HG03521 (cell line): ENCODE measurements at regions not wholly inside any gene's neighbourhood (a gene's known extent, or its start where the extent isn't known, plus 50 kb on each side); places are given as distances from the start of the nearest gene placed in this dataset.

Experiments
- ATAC-seq: cut with Tn5 transposase; IDR thresholded peaks from one replicate; pipeline ENCODE4 v1.9.1; 2021; ENCODE audit warnings: mild to moderate bottlenecking, moderate library complexity; ENCODE audit not compliant: unreplicated experiment

DNA sequence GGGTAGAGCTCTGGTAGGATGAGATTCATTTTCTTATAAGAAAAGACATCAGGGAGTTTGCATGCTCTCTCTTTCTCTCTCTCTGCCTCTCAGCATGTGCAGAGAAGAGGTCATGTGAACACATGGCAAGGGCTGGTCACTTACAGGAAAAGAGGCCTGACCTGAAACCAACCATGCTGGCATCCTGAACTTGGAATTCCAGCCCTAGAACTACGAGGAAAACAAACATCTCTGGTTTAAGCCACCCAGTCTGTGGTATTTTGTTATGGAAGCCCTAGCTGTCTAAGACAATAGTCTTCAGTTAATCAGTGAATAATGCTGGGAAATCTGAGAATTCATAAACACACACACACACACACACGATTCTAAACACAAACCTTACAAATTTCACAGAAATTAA, 1104.2 kb upstream of the LRRN3 start:
- ATAC-seq, result no peak

GRCh38 chr7:109996411-109996810, 1094.5 kb upstream of the LRRN3 start:
- ATAC-seq, result no peak

GRCh38 chr7:109996927-109997326, 1094.0 kb upstream of the LRRN3 start:
- ATAC-seq, result no peak

- ATAC-seq, result no peak
Observed at GRCh38 chr7:109997837-109998236, 1093.1 kb upstream of the LRRN3 start.

GRCh38 chr7:110001254-110001938, 1089.5 kb upstream of the LRRN3 start:
- ATAC-seq, result no peak

- no peak for ATAC-seq
Observed at GRCh38 chr7:110003827-110004226, 1087.1 kb upstream of the LRRN3 start.

- ATAC-seq, result no peak
Observed at GRCh38 chr7:110007320-110008063, 1083.4 kb upstream of the LRRN3 start.

- no peak for ATAC-seq
Observed at GRCh38 chr7:110010359-110010758, 1080.6 kb upstream of the LRRN3 start.

DNA sequence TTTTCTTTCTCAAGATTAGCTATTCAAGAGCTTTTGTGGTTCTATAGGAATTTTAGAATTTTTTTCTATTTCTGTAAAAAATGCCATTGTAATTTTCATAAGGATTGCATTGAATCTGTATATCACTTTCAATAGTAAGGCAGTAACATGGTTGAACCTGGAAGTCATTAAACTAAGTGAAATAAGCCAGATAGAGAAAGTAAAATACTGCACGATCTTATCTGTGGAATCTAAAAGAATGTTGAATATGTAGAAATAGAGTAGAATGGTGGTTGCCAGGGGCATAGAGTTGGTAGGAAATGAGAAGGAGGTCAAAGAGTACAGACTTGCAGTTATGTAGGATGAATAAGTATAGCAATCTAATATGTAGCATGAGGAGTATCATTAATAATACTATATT, 1073.5 kb upstream of the LRRN3 start:
- ATAC-seq, result no peak

- ATAC-seq, result no peak
Observed at GRCh38 chr7:110027385-110027784, 1063.5 kb upstream of the LRRN3 start.

GRCh38 chr7:110043519-110043918, 1047.4 kb upstream of the LRRN3 start:
- no peak for ATAC-seq

DNA sequence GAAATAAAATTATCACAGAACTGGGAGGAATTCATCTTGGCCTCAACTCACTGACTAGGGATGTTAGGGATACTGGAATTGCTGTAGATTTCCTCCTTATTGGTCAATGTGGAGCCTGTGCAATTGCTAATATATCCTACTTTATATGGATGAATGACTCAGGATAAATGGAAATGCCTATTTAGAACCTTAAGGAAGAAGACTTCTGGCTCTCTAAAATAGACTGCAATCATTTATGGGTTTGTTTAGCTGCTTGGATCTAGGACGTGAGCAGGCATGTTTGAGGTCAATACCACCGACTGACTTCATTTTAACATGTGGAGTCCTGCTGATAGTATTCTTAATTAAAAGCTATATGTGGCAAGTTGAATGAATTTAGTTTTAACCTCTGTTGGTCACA, 1040.1 kb upstream of the LRRN3 start:
- no peak for ATAC-seq

DNA sequence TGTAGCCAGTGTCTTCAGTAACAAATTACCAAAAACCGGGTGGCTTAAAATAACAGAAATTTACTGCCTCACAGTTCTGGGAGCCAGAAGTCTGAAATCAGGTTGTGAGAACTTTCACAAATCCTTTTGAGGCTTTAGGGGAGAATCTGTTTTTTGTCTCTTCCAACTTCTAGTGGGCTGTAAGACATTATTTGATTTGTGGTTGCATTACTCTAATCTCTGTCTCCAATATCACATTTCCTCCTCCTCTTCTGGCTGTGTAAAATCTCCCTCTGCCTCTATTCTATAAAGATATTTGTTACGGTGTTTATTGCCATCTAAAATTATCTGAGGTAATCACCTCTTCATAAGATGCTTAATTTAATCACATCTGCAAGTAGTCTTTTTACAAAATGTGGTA, 1039.6 kb upstream of the LRRN3 start:
- no peak for ATAC-seq

- no peak for ATAC-seq
Observed at GRCh38 chr7:110056331-110056730, 1034.6 kb upstream of the LRRN3 start.

DNA sequence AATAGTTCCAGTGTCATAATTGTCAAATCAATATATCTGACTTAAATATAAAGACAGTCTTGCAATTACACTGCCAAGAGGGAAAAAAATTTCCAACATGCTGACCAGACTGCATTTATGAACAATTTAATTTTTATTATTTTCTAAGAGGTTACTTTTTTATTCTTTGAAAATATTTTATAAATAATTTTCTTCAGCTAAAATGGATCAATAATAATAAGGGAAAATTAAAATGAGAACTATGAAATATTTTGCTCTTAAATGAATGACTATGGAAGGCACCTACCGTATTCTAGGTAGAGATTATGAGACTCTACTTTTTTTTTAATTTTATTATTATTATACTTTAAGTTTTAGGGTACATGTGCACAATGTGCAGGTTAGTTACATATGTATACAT, 1032.5 kb upstream of the LRRN3 start:
- no peak for ATAC-seq

DNA sequence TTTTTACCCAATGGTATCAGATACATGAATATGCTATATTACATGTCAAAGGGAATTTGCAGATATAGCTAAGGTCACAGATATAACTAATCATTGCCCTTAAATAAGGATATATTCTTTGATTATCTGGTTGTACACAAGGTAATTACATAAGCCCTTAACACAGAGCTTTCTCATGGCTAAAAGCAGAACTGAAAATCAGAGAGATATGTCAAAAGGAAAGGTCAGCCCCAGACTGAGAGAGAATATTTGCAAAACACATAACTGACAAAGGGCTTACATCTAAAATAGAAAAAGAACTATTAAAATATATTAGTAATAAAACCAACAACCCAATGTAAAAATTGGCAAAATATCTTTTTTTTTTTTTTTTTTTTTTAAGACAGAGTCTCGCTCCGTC, 1029.5 kb upstream of the LRRN3 start:
- ATAC-seq, result no peak

DNA sequence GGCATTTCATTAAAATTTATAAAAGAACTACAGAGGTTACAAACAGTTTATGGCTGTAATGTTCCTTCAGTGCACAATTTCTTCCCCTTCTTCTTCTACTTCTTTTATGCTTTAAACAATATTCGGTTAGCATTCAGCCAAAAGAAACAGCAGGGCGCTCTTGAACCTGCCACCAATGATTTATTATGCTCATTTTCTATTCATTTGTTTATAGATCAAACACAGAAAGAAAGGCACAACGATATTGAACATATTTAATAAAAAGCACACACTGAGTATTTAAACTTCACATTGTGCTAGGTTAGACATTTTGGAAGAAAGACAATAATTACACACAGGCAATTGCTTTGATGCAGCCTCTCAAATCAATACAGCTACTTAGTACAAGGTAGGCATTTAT, 1025.8 kb upstream of the LRRN3 start:
- no peak for ATAC-seq

- ATAC-seq, result no peak
Observed at GRCh38 chr7:110066843-110067242, 1024.1 kb upstream of the LRRN3 start.

- ATAC-seq, result no peak
Observed at GRCh38 chr7:110071192-110071591, 1019.7 kb upstream of the LRRN3 start.

DNA sequence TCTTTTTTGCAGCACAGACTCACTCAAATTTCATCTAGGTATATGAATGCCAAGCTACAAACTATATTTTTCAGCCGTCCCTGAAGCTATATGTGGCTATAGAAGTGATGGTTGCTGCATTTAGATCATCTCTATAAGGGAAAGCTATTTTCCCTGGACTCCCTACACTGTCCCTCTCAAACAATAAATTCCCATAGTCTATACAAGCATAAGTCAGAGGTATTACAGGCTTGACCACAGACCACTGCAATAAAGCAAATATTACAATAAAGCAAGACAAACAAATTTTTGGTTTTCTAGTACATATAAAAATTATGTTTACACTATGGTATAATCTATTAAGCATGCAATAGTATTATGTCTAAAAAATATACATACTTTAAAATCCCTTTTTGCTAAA, 1015.5 kb upstream of the LRRN3 start:
- ATAC-seq, result no peak

GRCh38 chr7:110076194-110076593, 1014.7 kb upstream of the LRRN3 start:
- no peak for ATAC-seq

DNA sequence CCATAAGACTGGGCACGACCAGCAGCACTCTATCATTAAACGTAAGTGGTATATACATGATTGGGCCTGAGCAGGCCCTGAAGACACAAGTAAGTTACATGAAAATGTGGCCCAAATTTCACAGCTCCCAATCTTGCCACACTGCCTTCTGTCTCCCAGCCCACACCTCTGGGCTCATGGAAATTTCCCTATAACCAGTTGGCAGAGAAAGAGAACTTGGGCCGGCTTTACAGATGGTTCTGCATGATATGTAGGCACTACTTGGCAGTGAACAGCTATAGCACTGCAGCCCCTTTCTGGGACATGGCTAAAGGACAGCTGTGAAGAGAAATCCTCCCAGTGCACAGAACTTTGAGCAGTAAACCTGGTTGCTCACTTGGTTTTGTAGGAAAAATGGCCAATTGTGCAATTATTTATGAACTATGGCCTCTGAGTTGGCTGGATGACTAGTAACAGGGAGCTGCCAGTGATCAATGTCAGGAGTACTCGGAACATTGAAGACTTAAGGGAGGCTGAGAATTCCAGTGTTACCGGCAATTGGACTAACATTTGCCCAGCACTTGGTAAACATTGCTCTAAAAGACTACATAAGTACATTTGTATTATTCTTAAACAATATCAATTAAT, 1006.6 kb upstream of the LRRN3 start:
- no peak for ATAC-seq
